ENCODE measurements at regions not wholly inside any gene's neighbourhood (a gene's known extent, or its start where the extent isn't known, plus 50 kb on each side); places are given as distances from the start of the nearest gene placed in this dataset.

GRCh38 chr5:115072266-115073064, 97.2 kb downstream of the TRIM36 start:
- DNase-seq: no peak

GRCh38 chr5:115070737-115071136, 99.0 kb downstream of the TRIM36 start:
- no peak for DNase-seq

GRCh38 chr5:115069087-115069968, 100.4 kb downstream of the TRIM36 start:
- DNase-seq: peak; percentile 51

- DNase-seq: no peak
Observed at GRCh38 chr5:115068239-115069086, 101.2 kb downstream of the TRIM36 start.

- peak; percentile 61 for DNase-seq
Observed at GRCh38 chr5:115064380-115064779, 105.3 kb downstream of the TRIM36 start.

GRCh38 chr5:115054387-115054951, 115.2 kb downstream of the TRIM36 start:
- DNase-seq: no peak

- DNase-seq: no peak
Observed at GRCh38 chr5:115052948-115053347, 116.8 kb downstream of the TRIM36 start.

- DNase-seq: no peak
Observed at GRCh38 chr5:115050866-115051265, 118.8 kb downstream of the TRIM36 start.

- DNase-seq: peak; percentile 22
Observed at GRCh38 chr5:115033861-115034260, 135.8 kb downstream of the TRIM36 start.

GRCh38 chr5:115028557-115028956, 141.2 kb downstream of the TRIM36 start:
- DNase-seq: no peak

GRCh38 chr5:115024922-115025321, 144.8 kb downstream of the TRIM36 start:
- no peak for DNase-seq

GRCh38 chr5:115022303-115022702, 147.4 kb downstream of the TRIM36 start:
- no peak for DNase-seq

- DNase-seq: no peak
Observed at GRCh38 chr5:115016646-115017045, 153.1 kb downstream of the TRIM36 start.

GRCh38 chr5:114999176-114999575, 170.5 kb downstream of the TRIM36 start:
- no peak for DNase-seq

- no peak for DNase-seq
Observed at GRCh38 chr5:114989512-114989911, 180.2 kb downstream of the TRIM36 start.

GRCh38 chr5:114988096-114988495, 181.6 kb downstream of the TRIM36 start:
- no peak for DNase-seq

GRCh38 chr5:114984796-114985195, 184.9 kb downstream of the TRIM36 start:
- no peak for DNase-seq

GRCh38 chr5:114981111-114981510, 188.6 kb downstream of the TRIM36 start:
- no peak for DNase-seq

- no peak for DNase-seq
Observed at GRCh38 chr5:114977979-114978573, 191.6 kb downstream of the TRIM36 start.

- no peak for DNase-seq
Observed at GRCh38 chr5:114969482-114969881, 200.2 kb downstream of the TRIM36 start.

GRCh38 chr5:114957384-114957783, 212.3 kb downstream of the TRIM36 start:
- no peak for DNase-seq

GRCh38 chr5:114953565-114953964, 216.1 kb downstream of the TRIM36 start:
- DNase-seq: no peak
